Esophagus squamous epithelium (tissue), 4 donors: ENCODE measurements at regions not wholly inside any gene's neighbourhood (a gene's known extent, or its start where the extent isn't known, plus 50 kb on each side); places are given as distances from the start of the nearest gene placed in this dataset.

Experiments used
- CTCF ChIP-seq, 6 experiments: fragments of 450-650 bp in 4 of 6; fragments of 200-600 bp in 2 of 6; sonication (generic) in 2 of 6; IDR thresholded peaks; one replicate each; pipeline ENCODE4 v1.5.1; 2016 to 2019; ENCODE audit warnings: antibody characterized with exemption in 6 of 6, mild to moderate bottlenecking in 4 of 6, moderate library complexity in 4 of 6
- POLR2A ChIP-seq, 4 donors: fragments of 450-650 bp; IDR thresholded peaks; one replicate each; pipeline ENCODE4 v1.6.1; 2017; ENCODE audit warnings: antibody characterized with exemption in 4 of 4, mild to moderate bottlenecking in 4 of 4, moderate library complexity in 3 of 4

- TF ChIP-seq CTCF (IDR thresholded peaks at IDR 0.05), result no peak
- no peak for TF ChIP-seq POLR2A (IDR thresholded peaks at IDR 0.05)
Observed at GRCh38 chr18:37872562-37872961, 307.0 kb upstream of the CELF4 start.
